Stromal cell of bone marrow (primary cell): ENCODE measurements at regions not wholly inside any gene's neighbourhood (a gene's known extent, or its start where the extent isn't known, plus 50 kb on each side); places are given as distances from the start of the nearest gene placed in this dataset.

Experiments
- DNase-seq: peaks from one replicate; pipeline ENCODE4 v3.0.0-alpha.2; 2012; ENCODE audit warnings: low read depth

DNA sequence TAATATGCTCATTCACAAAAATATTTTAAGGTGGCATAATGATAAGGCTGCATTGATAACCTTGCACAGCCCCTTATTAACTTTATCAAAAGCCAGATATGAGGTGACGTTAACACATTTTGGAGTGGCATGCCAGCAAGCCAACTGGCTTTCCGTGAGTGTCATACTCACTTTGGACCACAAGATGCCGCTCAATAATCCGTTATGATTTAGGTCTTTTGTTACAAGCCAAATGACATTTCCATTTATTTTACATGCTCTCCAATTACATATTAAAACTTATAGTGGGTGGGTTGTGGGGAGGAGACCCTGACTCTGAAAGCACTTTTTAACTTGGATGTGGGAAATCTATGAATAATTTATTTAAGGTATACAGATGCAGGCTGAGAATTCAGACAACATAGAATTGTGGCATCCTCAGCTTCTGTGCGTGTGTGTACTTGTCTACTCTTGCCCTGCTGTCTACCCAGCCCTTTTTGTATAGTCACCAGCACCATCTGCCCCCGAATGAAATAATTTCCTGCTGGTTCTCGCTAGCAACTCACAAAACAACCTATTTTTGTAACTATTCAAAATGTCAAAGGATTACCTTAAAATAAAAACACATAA is 305.1 kb downstream of the PSAT1 start:
- DNase-seq, result peak; percentile 33

DNA sequence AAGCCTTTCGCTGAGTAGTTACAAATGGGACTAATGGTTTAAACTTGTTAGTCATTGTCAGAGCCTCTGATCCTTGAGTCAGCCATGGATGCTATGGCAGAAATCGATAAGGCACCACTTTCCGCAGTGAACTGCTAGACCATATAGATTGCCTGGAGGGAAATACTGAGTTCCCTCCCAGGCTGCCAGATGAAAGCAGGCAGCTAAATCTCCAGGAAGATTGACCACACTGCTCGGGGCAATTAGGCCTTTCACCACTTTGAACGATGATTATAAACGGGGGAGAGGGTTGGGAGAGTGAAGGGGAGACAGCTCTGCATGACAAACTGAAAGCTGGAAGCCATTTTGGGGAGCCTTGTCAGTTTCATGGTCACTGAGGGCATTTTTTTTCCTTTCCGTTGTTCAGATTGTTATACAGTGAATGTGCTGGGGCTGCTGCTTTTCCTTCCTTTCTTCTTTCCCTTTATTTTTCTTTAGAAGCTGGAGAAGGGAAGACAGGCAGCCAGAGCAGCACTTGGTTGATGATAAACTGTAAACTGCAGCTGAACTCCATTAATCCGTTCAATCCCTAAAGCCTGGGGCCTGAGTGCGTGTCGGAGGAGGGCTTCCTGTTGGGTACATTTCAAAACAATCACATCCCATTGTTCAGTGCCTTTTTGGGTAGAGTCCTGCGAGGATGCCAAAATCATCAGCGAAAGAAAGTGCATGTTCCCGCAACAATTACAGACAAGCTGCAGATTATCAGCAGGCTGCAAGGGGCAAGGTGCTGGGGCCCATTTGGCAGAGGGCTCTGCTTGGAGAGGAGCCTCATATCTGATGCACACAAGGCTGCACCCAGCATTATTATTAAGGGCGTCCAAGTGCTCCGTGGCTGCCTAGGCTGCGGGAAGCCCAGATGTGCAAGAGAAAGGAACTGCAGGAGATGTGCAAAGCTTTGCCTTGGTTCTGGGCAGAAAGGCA is 308.4 kb downstream of the PSAT1 start:
- DNase-seq, result no peak

DNA sequence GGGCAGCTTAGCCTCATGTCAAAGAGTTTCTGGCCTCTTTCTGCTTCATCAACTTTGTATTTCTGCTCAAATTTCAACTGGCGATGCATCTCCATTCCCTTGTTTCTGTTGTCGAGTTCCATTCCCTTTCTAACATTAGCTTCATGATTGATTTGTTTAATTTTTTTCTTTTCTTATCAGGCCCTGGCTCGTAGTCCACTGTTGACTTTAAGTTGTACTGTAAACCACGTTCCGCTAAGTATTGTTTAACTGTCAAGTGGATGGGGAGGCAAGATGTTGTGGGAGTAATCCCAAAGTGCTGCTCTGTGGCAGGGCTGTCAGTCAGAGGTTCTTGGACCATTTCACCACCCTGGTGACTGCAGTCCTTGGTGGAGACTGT is 309.1 kb downstream of the PSAT1 start:
- no peak for DNase-seq

- no peak for DNase-seq
Observed at GRCh38 chr9:78607853-78608252, 310.9 kb downstream of the PSAT1 start.

DNA sequence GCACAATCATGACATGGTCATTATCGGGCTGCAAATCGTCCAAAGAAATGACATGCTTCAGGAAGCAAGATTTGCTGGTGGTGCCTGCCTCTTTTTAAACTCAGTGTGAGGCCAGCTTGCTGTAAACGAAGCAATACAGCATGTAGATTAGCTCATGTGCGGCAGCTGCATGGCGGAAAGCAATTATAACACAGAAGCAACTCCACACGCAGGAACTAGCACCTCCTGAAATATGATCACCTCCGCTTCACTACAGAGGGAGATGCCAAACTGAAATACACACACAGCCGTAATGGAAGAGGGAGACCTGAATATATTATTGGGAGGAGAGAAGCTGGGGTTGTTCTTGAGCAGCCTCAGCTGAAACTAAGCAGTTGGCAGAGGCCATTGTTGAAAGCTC is 312.5 kb downstream of the PSAT1 start:
- no peak for DNase-seq

GRCh38 chr9:78612091-78612490 is 315.2 kb downstream of the PSAT1 start:
- DNase-seq, result peak; percentile 33

DNA sequence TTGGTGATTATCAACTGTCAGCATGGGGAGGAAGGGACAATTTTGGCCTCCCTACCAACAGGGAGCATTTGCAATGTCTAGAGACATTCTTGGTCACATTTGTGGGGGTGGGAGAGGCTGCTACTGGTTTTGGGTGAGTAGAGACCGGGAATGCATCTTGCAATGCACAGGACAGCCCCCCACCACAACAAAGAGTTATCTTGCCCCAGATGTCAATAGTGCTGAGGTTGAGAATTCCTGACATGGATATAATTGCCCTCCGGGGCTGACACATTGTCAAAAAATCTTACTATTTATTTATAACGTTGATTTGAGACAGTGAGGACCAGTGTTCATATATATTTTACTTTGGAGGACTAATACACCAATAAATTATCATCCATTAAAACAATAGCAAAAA is 316.1 kb downstream of the PSAT1 start:
- DNase-seq, result no peak

DNA sequence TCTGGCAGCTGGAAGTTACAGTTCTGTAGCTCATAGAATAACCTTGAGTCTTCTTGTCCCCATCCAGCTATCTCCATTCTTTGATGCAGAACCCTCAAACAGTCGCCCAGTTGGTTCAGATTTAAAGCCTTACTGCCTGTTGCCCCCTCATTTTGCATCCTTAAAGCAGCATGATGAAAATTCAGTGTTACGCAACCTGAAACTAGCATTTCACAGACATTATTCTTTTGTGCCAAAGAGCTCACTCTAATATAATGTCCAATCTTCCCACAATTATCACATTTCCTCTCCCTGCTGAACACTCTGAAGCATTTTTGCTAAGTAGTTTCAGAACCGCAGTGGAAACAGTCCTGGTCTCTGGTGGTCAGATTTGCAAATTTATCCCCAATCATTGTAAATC is 318.0 kb downstream of the PSAT1 start:
- DNase-seq, result no peak

DNA sequence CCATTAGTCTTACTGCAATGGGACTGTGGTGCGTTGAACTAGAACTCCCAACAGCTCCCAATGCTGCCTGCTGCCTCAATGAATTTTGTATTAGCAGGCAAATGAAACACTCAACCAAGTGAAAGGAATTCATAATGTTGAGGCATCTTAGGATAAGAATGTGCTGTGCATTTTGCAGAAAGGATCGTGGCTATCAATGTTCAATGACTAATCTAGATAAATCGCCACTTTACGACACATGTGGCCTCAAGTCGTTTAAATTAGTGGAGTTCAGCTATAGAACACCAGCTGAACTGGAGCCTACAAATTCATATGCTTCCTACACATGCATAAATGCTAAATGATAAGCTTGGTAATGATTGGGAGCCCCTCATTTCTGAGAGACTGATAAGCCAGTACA is 318.4 kb downstream of the PSAT1 start:
- no peak for DNase-seq

DNA sequence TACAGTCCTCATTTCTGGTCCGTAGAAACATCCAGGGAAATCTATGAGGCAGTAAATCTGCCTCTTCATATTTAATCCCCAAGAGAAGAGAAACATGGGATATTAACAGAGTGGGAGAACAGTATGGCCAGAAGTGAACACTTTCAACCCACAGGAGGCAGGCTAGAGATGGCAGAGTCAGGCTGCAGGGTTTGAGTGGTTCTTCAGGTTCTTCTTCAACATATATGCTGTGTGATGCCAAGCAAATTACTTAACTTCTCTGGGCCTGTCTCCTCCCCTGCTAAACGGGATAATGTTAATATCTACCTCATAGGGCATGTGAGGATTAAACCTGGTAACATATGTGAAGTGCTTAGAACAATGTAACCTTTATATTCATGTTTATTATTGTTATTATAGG is 321.8 kb downstream of the PSAT1 start:
- no peak for DNase-seq

DNA sequence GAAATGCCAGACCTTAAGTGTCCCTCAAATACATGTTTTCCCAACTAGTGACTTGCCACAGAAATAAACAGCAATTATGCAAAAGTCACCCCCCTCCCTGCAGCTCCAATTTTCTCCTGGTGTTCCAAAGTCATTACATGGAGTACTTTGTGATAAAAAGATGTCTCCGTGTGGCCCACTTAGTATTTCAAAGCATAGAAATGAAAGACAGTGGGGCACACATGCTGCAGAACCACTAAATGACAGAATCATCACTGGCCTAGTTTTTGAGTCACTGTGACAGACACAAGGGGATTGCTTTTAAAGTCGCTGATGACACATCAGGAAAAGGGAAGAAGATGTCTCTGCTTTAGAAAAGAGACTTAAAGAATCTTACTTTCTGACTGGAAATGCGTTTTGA is 323.4 kb downstream of the PSAT1 start:
- no peak for DNase-seq

DNA sequence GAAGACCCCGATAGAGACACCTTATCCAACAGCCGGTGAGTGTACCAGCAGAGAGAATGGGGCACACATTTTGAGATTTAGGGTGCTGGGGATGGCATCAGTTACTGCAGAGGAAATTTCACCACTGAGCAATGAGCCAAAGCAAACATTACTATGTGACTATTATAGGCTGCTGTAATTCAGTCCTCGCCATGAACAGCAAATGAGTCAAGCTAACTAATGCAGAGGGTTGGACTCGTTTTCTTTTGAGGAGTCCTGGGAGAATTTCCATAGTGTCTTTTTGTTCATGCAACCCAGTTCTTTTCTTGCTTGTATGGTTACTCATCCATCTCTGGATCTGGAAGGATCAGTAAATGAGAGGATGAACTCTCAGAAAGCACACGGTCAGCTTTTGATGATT is 323.8 kb downstream of the PSAT1 start:
- DNase-seq, result peak; percentile 96

DNA sequence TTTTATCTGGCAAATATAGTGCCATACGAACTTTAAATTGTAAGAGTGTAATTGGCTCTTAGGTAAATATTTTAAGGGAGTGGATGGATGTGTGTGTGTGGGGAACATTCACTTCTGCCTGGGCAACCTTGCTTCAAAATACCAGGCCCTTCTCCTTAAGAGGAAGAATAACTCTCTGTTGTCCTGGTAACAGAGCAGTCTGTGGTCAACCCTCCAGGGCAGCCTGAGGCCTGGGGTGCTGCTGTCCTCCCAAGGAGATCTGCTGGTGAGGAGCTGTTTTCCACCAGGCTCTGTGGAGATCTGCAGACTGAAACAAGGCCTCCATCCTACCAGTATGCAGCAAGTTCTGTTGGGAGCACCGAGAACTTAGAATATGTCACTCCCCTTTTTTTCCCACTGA is 325.2 kb downstream of the PSAT1 start:
- no peak for DNase-seq

- DNase-seq, result no peak
Observed at GRCh38 chr9:78626971-78627370, 330.0 kb downstream of the PSAT1 start.

- no peak for DNase-seq
Observed at GRCh38 chr9:78630966-78631365, 334.0 kb downstream of the PSAT1 start.

- no peak for DNase-seq
Observed at GRCh38 chr9:78640728-78641127, 343.8 kb downstream of the PSAT1 start.

DNA sequence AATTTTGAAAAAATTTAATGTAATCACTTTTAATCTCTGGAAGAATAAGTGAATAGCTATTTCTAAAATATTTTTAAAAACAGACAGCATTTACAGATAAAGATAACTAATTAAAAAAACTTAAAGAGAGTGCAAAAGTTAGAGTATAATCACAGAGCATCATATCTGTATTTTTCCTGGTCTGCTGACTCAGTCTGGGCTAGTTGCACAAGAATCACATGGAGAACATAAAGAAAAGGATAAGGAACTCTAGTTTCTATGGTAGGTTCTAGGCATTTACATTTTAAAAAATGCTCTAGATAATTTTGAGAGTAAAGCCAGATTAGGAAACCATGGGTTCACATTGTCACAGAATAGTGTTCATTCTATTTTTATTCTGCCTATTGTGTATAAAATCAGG is 347.4 kb downstream of the PSAT1 start:
- no peak for DNase-seq

DNA sequence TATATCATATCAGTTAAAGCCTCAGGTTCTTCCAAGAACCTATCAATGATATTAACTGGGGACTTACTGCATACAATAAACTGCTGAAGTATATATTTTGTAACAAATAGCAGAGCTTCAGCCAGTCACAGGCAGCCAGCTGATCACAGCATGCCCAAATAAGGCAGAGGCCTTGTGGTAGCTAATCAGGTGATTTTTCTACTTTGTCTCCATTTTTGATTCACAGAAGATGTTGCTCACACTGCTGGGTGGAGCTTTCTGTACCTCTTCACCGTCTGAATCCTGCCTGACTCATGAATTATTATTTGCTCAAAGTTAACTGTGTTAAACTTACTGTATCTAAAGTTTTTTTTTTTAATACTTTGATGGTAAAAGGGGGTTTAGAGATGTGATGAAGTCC is 357.4 kb downstream of the PSAT1 start:
- DNase-seq, result no peak

- DNase-seq, result no peak
Observed at GRCh38 chr9:78663369-78663768, 366.4 kb downstream of the PSAT1 start.

DNA sequence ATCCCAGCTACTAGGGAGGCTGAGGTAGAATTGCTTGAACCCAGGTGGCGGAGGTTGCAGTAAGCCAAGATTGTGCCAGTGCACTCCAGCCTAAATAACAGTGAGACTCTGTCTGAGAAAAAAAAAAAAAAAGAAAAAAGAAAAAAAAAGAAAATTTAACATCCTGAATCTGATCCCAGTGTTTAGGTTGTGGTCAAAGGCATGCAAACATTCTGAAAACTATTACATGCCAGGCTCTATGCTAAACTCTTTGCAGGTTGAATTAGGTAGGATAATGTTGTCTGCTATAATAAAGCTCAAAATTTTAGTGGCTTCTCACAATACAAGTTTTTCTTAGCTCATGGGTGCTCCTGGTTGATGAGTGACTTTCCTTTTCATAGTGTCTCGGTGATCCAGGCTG is 367.4 kb downstream of the PSAT1 start:
- no peak for DNase-seq

DNA sequence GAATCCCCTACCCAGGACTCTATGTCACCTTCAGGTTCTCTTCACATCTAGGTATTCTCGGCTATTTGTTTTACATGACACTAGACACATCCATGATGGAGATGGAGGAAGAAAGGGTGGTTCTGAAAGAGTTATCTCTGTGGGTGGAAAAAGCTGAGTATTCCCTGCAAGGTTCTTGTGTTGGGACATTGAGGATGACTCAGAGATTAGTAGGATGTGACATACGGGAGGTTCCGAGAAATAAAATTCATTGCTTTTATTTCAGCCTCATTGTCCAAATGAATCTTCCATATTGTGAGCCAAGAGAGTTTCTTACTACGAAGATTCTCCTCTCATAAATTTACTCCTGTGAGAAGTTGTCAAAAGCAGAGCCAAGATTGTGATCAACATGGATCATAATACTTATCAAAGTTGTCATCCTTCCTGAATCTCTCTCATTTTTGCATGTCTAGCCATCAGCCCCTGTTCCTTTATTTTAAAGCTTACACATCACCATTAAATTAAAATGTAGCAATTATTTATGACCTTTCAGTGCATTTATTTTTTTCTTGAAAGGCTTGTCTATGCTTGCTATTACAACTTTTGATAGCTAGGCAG is 370.0 kb downstream of the PSAT1 start:
- DNase-seq, result no peak

GRCh38 chr9:78668148-78668832 is 371.4 kb downstream of the PSAT1 start:
- DNase-seq, result no peak

DNA sequence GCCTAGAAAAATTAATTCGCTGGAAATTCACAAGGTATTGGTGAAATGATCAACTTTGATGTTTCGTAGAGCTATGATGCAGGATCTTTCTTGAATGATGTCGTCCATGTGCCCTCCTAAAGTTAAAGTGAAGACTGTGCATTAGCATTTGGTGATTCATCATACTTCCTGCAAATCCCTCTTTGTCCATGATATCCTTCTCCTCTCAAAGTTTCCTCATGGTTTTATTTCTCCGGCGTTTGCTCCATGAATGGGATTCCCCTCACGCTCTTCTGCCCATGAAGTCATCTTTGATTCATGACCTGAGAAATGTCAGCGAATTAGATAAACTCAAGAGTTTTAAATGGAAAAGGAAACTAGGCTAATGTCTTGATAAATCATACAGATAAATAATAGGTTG is 372.7 kb downstream of the PSAT1 start:
- DNase-seq, result no peak
